Left lung (tissue), 4 donors: ENCODE measurements at regions not wholly inside any gene's neighbourhood (a gene's known extent, or its start where the extent isn't known, plus 50 kb on each side); places are given as distances from the start of the nearest gene placed in this dataset.

Experiments used
- ATAC-seq: fragments of 200-7000 bp; cut with Tn5 transposase; one replicate; pipeline ENCODE4 v1.9.1; 2020; ENCODE audit warnings: moderate library complexity
- DNase-seq, 4 donors: peaks; one replicate each; pipeline ENCODE4 v3.0.0-alpha.2; 2013 to 2020
- H3K27ac ChIP-seq, 2 donors: fragments of 200-600 bp; sonication (generic) in 1 of 2; one replicate each; pipeline versions ENCODE4 v1.5.0 to v1.8.0; 2020 to 2021
- H3K27me3 ChIP-seq, 2 donors: fragments of 200-600 bp; sonication (generic) in 1 of 2; one replicate each; pipeline versions ENCODE4 v1.5.0 to v1.8.0; 2020 to 2021
- H3K36me3 ChIP-seq, 2 donors: fragments of 200-600 bp; sonication (generic) in 1 of 2; one replicate each; pipeline versions ENCODE4 v1.5.0 to v1.8.0; 2020 to 2021
- H3K4me1 ChIP-seq, 2 donors: fragments of 200-600 bp; one replicate each; pipeline ENCODE4 v1.8.0; 2021
- H3K4me3 ChIP-seq, 2 donors: fragments of 200-600 bp; sonication (generic) in 1 of 2; one replicate each; pipeline versions ENCODE4 v1.5.0 to v1.8.0; 2020 to 2021; ENCODE audit warnings: mild to moderate bottlenecking in 1 of 2
- H3K9me3 ChIP-seq, 2 donors: fragments of 200-600 bp; sonication (generic) in 1 of 2; one replicate each; pipeline versions ENCODE4 v1.5.0 to v1.8.0; 2020 to 2021
- intact Hi-C, 2 donors: fragments of 100-400 bp; cut with DNase I; formaldehyde crosslinking; loops; one replicate each; pipeline versions ENCODE4 v1.11.2 to v1.14.2; 2022
- TF ChIP-seq, protein P1 (sequence below), 2 donors: fragments of 200-600 bp; sonication (generic) in 1 of 2; IDR thresholded peaks; one replicate each; pipeline versions ENCODE4 v1.5.0 to v1.8.0; 2021; ENCODE audit warnings: antibody characterized with exemption in 2 of 2
- donor health status: DM: no; HTN: yes; CAD: no.
- donor health status: DM: no; HTN: no; CAD: no.

DNA sequence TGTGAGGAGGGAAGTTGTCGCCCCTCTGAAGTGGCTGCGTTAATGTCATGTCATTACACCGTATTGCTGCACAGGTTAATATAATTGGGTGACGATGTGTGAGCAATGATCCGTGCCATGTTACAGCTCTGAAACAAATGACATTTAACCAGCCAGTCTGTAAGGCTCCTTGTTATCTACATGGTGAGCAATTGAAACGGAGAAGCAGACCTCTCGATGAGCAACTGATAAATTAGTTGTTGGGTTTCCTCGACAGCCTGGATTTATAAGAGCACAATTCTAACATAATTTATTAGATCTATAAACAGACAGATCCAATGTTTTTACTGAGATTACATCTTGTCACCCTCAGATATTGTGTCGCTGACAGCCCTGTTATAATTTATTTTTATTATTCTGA, 49.9 kb upstream of the MAFB start:
- ATAC-seq (no peak), DNase-seq (no peak)
- H3K9me3 ChIP-seq, result no peaks in the 10 kb centered on the region
- no peaks in the 10 kb centered on the region for H3K36me3 ChIP-seq
- intact Hi-C loops, result no loop called here
- H3K4me3 ChIP-seq, result no peak overlapping the region
- H3K27ac ChIP-seq, result no peak overlapping the region
- no peaks in the 10 kb centered on the region for H3K4me1 ChIP-seq
- peaks cover 0 to 3% of the 10 kb centered on the region in 2 donors for H3K27me3 ChIP-seq
- TF ChIP-seq, protein P1, sequence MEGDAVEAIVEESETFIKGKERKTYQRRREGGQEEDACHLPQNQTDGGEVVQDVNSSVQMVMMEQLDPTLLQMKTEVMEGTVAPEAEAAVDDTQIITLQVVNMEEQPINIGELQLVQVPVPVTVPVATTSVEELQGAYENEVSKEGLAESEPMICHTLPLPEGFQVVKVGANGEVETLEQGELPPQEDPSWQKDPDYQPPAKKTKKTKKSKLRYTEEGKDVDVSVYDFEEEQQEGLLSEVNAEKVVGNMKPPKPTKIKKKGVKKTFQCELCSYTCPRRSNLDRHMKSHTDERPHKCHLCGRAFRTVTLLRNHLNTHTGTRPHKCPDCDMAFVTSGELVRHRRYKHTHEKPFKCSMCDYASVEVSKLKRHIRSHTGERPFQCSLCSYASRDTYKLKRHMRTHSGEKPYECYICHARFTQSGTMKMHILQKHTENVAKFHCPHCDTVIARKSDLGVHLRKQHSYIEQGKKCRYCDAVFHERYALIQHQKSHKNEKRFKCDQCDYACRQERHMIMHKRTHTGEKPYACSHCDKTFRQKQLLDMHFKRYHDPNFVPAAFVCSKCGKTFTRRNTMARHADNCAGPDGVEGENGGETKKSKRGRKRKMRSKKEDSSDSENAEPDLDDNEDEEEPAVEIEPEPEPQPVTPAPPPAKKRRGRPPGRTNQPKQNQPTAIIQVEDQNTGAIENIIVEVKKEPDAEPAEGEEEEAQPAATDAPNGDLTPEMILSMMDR (IDR thresholded peaks at IDR 0.05), result no peak

DNA sequence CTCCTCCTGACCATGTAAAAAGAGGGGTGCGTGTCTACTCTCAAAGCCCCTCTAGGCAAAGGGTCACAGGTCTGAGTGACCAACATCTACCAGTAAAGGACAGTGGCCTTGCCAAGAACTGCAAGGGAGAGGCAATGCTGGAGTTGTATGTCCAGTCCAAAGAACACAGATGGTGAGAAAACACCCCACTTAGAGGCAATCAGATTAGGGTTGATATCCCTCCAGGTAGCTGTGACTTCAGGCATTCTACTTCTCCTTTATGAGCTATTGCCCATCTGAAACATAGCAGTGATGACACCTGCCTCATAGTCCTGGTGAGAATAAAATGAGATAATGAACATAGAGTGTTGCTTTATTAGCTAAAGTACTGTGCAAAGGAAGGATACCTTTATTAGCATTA, 50.8 kb upstream of the MAFB start:
- Histone ChIP-seq H3K4me3 (no peak overlapping the region), H3K27ac (no peak overlapping the region), H3K36me3 (no peaks in the 10 kb centered on the region), H3K9me3 (no peaks in the 10 kb centered on the region), H3K27me3 (no peaks in the 10 kb centered on the region), H3K4me1 (peaks cover 0 to under 1% of the 10 kb centered on the region in 2 donors)
- DNase-seq, result no peak
- intact Hi-C loops, result loop anchor here in 1 of 2 donors (10.0 kb wide), 1 partner anchor 205 kb away; no protein-coding TSS in a partner anchor
- TF ChIP-seq, protein P1 (IDR thresholded peaks at IDR 0.05), result no peak
- no peak for ATAC-seq

DNA sequence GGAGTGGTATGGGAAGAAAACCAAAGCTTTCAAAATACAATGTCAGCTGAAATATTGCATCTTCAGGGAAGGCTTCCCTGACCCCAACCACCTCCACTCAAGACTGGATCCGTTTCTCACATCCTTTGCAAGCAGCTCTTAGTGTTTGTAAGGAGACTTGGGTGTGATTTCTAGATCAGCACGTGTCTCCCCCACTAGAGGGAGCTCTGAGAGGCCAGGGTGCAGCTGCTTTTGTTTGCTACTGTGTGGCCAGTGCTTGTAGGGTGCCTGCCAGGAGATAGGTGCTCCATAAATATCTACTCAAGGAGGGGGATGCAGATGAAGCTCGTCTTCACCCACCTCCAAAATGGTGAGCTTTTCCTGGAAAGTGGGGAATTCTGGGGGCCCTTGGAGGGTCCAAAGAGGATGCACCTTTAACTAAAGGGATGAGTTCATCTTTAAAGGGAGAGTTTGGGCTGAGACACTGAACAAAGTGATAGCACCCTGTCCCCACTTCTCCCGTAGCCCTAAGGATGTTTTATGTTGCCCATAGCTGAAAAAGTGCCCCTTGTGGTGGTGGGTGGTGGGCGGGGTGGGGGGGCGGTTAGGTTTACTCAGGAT, 52.6 kb upstream of the MAFB start:
- intact Hi-C loops, result loop anchor here in 1 of 2 donors (10.0 kb wide), 1 partner anchor 203 kb away; no protein-coding TSS in a partner anchor
- Histone ChIP-seq H3K4me3 (no peak overlapping the region), H3K4me1 (peaks cover 0 to 3% of the 10 kb centered on the region in 2 donors), H3K9me3 (no peaks in the 10 kb centered on the region), H3K27ac (no peak overlapping the region), H3K36me3 (no peaks in the 10 kb centered on the region), H3K27me3 (no peaks in the 10 kb centered on the region)
- peak; percentile 73 for ATAC-seq
- TF ChIP-seq, protein P1 (IDR thresholded peaks at IDR 0.05), result peak; percentile 55 to 62
- DNase-seq, result peak in 1 of 4 donors; percentile 39

DNA sequence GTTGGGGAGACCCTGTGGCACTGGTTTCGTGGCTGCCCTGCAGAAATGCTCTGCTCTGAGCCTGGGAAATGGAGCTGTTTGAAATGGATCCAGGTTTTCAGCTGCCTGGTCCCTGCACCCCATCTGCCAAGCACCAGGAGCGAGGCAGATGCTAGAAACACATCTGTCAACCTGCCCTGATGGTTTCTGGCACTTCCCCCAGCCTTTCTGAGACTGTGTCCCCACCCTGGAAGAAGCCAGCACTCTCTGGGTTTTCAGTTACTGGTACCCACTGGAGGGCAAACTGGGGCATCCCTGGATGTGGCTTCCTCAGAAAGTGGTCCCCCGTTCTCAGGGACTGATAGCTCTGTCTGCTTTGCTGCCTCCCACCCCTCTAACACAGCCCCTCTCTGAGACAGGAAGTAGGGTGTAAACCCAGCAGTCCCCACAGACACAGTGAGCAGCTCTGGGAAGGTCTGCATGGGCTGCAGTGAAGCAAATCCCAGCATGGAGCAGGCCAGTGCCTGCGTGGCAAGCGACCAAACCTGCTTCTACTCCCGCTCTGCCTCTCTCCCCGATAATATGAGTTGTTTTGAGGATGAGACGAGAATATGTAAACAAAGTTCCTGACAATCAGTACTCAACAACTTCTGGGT, 54.2 kb upstream of the MAFB start:
- TF ChIP-seq, protein P1 (IDR thresholded peaks at IDR 0.05), result no peak
- H3K9me3 ChIP-seq, result no peaks in the 10 kb centered on the region
- peaks cover 0 to 3% of the 10 kb centered on the region in 2 donors for H3K4me1 ChIP-seq
- no peak overlapping the region for H3K4me3 ChIP-seq
- no peaks in the 10 kb centered on the region for H3K36me3 ChIP-seq
- H3K27me3 ChIP-seq, result no peaks in the 10 kb centered on the region
- intact Hi-C loops, result loop anchor here in 1 of 2 donors (10.0 kb wide), 1 partner anchor 202 kb away; no protein-coding TSS in a partner anchor
- H3K27ac ChIP-seq, result no peak overlapping the region
- no peak for ATAC-seq
- no peak for DNase-seq

DNA sequence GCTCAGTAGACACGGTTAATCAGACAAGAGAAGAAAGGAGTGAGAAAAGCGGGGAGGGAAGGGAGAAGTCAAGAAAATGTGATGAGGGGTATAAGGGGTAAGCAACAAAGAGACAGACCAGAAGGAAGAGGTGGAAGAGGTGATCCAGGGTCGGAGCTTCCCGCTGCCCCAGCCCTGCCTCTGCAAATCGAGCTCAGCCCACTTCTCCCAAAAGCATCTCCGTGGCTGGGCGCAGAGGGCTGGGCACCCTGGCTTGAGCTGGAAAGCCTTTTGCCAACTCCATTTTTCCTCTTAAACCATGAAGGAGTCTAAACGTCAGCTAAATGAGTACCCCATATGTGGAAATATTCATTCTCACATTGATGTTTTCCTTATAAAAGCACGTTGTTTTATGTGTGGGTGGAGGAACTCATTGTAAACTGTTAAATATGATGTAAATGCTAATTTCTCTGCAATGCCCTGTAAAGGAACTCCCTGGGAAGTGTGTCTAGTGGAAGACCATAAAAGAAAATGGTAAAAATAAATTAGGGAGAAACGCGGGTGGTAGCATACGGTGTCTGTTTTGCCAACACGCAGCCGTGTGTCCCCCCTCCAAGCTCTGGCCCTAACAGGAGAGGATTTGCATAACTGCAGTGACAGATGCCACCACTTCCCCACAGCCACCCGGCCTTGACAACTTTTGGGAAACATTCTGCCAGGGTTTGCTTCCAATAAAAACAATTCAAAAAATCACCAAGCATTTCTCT, 55.2 kb upstream of the MAFB start:
- H3K4me1 ChIP-seq, result peaks cover 0 to 3% of the 10 kb centered on the region in 2 donors
- no peak overlapping the region for H3K4me3 ChIP-seq
- TF ChIP-seq, protein P1 (IDR thresholded peaks at IDR 0.05), result no peak
- H3K9me3 ChIP-seq, result no peaks in the 10 kb centered on the region
- H3K36me3 ChIP-seq, result no peaks in the 10 kb centered on the region
- intact Hi-C loops, result loop anchor here in 1 of 2 donors (10.0 kb wide), 1 partner anchor 201 kb away; no protein-coding TSS in a partner anchor
- ATAC-seq (no peak), DNase-seq (no peak)
- no peaks in the 10 kb centered on the region for H3K27me3 ChIP-seq
- H3K27ac ChIP-seq, result no peak overlapping the region
